ENCODE measurements at regions not wholly inside any gene's neighbourhood (a gene's known extent, or its start where the extent isn't known, plus 50 kb on each side); places are given as distances from the start of the nearest gene placed in this dataset.

- DNase-seq (ENCODE audit: low spot score), result no peak
Measured at GRCh38 chr16:52235186-52235585, 311.8 kb downstream of the TOX3 start.

GRCh38 chr16:52234626-52235025 is 312.3 kb downstream of the TOX3 start:
- no peak for DNase-seq (ENCODE audit: low spot score)

- no peak for DNase-seq (ENCODE audit: low spot score)
Measured at GRCh38 chr16:52229471-52229870, 317.5 kb downstream of the TOX3 start.

DNA sequence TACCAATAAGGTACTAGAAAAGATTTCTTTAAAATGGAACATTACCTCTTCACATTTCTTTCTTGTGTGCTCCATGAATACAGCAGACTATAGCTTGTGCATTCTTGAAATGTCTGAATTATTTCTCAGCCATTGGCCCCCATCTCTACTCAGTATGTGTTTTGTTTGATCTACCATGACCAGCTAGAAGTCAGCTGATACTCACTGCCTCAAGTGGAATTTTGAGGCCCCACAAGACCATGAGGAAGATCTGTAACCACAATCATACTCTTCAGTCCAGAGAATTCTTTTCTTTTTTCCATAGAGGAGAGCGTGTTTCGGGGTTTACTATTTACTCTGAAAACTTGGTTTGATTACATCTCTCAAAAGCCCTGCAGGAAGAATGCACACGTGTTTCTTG is 319.1 kb downstream of the TOX3 start:
- DNase-seq (ENCODE audit: low spot score), result no peak

GRCh38 chr16:52212841-52213240 is 334.1 kb downstream of the TOX3 start:
- no peak for DNase-seq (ENCODE audit: low spot score)

DNA sequence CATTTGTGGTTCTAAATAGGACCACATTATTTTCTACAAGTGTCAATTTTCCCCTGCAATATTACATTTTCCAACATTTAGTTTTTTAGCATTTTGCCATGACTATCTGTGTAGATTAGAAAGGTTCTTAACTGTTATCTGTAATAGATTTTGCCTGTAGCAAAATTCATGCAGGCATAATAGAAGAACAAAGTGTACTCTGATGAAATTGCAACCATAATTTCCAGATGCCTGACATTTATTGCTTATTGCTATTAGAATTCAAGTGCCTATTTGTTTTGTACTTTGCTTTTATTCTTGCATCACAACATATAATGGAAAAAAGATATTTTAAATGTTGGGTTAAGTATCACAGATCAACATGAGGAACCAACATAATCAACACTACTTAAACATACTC is 337.7 kb downstream of the TOX3 start:
- no peak for DNase-seq (ENCODE audit: low spot score)

DNA sequence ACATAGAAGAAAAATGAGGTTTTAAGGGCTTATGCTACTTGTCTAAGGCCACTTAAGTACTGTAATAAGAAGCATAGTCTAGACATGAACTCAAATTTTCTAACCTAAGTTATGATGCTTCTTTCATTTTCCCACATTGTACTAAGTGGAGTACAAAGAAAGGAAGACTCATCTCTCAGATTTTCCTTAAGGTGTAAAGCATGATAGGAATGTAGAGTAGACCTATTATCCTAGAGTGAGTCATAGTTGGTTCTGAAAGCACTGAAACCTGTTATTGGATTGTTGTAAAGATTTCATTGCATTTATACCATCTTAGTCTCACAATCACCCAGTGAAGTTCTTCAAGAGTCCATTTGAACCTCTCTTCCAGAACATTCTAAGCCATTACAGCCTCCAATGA is 343.8 kb downstream of the TOX3 start:
- DNase-seq (ENCODE audit: low spot score), result no peak

- DNase-seq (ENCODE audit: low spot score), result no peak
Measured at GRCh38 chr16:52193441-52193840, 353.5 kb downstream of the TOX3 start.

DNA sequence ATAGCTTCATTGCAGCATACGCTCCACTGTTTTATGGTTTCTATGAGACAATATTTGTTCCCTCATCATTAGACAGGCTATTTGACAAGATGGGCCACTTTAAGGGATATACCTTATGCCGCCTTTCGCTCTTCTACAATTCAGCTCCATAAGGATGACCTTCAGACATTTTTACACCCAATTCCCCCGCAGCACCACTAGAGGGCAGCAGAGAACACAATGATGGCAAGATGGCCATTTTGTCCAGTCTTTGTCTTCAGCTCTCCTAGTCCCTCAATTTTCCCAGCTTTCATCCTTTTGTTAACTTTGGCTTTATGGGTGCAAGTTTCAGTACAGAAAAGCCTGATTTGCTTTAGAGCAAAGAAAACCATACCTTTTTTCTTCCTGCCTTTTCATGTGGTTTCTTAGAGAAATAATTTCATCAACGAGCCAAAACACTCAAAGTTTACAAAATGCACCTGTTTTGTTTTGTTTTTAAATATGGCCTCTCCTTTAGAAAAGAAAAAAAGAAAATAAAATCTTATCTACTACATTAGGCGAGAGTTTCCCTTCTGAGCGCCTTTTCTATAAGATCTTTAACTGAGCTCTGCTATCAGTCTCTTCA is 355.3 kb downstream of the TOX3 start:
- peak; percentile 65 for DNase-seq (ENCODE audit: low spot score)

- DNase-seq (ENCODE audit: low spot score), result no peak
Measured at GRCh38 chr16:52184336-52184735, 362.6 kb downstream of the TOX3 start.

- no peak for DNase-seq (ENCODE audit: low spot score)
Measured at GRCh38 chr16:52182840-52183239, 364.1 kb downstream of the TOX3 start.

DNA sequence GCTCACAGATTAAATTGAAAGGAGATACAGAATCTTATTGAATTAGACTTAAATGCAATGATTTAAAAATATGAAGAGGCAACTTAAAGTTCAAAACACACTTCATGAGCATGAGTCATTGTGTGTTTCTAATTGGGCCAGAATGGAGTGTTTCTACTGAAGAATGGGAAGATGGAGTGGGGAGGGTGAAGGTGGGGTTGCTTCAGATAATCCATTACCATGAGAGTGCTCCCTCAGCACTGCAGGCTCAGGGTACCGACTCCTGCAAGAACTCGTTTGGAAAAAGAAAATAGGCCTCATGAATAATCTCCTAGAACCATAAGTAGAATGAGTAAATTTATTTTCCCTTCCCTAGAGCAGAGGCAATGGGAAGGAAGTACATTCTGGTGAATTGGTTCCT is 372.8 kb downstream of the TOX3 start:
- DNase-seq (ENCODE audit: low spot score), result no peak

DNA sequence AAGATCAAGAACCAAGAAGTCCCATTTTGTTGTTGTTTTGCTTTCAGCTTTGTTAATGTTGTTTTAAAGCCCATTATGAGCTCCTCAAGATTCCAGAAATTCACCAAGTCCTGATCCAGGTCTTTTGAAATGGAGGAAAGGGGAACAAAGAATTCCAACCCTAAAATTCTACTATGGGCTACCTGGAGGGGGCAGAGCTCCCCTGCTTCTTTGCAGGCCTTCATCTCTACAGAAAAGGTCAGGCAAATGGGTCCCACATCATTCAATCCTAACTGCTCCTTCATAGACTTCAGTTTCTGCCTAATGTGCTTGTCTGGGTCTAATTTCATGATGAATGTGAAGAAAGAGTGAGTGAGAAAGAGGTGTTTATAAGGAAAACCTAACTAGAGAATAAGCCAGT is 375.5 kb downstream of the TOX3 start:
- no peak for DNase-seq (ENCODE audit: low spot score)

GRCh38 chr16:52167328-52167727 is 379.6 kb downstream of the TOX3 start:
- DNase-seq (ENCODE audit: low spot score), result no peak

DNA sequence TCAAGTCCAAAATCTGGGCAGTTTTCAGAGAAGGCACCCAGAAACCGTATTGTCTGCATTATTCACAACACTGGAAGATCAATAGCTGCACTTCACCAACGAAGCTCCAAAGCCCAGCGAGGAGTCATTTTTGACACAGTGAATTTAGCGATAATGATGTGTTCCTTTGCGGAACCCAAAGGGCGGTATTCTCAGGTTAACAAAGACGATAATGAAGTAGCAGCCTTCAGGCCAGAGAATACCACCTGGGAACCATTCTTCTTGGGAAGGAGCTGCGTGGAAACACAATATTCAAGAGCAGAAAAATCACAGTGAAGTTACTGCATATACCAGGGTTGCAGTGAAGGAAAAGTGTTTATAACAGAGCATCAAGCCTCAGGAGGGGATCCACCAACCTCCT is 381.0 kb downstream of the TOX3 start:
- no peak for DNase-seq (ENCODE audit: low spot score)

DNA sequence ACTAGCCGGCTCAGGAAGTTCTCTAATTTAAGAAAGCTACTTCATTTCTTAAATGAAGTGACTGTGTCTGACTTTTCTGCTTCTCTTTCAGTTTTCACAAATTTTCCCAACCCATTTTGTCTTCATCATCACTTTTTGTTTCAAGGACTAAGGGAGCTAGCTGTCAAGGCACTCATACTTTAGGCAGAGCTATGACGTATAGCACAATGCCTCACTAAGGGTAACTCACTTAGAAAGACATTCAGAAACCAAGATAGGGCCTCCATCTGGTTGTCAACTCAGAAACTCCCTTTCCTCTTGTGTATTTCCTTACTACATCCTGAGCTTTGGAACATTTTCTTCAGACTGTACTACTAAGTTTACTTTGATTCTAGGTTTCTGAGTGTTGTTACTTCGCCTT is 397.9 kb downstream of the TOX3 start:
- no peak for DNase-seq (ENCODE audit: low spot score)

GRCh38 chr16:52141871-52142270 is 405.1 kb downstream of the TOX3 start:
- DNase-seq (ENCODE audit: low spot score), result no peak

DNA sequence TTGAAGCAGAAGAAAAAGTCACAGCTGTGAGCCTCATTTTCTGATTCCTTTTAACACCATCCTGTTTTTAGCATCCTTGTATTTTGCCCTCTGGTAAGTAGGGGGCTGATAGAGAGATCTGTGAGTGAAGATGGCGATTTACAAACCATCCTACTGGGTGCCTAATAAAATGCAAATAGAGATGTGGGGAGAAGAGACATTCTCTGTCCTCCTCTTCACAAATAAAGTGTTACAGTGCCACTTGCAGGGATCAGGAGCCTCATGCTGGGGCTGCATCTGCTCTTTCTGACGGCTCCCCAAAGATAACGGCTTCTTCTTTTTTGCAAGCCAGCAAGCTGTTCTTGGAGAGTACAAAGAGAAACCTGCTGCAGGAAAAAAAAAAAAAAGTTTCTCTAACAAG is 418.6 kb downstream of the TOX3 start:
- DNase-seq (ENCODE audit: low spot score), result no peak

DNA sequence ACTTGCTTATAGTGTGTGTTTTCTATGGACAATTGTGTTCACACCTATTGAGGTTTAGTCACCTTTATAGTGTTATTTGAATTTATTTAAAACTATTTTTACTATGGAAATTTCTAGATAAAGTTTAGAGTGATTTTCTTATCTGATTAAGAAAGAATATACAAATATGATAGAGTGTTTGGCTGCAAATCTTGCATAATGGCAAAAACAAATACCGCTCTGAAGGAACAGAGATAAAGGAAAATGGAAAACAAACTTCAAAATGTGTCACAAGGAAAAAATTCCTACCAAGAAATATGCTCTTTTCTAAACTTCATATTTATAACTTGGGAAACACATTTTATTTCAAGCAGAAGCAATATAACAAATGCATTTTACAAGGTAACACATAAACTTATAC is 423.1 kb downstream of the TOX3 start:
- DNase-seq (ENCODE audit: low spot score), result no peak

- DNase-seq (ENCODE audit: low spot score), result no peak
Measured at GRCh38 chr16:52123061-52123839, 423.7 kb downstream of the TOX3 start.

DNA sequence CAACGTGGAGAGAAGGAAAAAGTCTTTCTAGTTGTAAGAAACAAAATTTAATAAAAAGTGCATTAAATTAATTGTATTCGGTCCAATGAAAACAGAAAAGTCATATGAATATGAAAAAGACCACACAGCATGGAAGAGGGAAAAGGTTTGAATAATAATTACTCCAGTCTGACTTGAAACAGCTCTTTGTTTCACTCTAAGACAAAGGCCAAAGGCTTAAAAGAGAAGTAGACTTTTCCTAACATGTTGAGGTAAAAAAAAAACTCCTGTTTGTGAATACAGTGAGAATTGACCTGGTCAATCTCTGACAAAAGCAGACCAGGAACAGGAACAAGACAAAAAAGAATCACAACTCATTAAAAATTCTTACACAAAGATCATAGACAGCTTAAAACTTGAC is 429.8 kb downstream of the TOX3 start:
- DNase-seq (ENCODE audit: low spot score), result no peak

DNA sequence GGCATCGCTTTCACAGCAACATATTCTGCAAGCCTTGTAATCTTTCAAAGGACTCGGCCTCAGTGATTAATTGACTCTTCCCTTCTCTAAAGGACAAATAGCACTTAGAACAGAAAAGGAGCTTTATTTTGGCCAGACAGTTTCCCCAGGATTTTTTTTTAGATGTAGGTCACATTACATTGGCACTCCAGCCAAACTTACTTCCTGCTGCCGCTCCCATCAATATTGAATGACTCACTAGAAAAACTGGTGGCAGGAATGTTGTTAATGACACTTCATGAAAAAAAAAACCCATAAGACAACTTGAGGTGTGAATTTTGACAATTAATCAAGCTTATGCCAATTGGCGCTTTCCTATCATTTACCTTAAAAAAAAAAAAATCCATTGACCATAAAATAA is 432.6 kb downstream of the TOX3 start:
- peak; percentile 39 for DNase-seq (ENCODE audit: low spot score)

GRCh38 chr16:52113533-52114183 is 433.3 kb downstream of the TOX3 start:
- no peak for DNase-seq (ENCODE audit: low spot score)

Measured in A172 (cell line).